ENCODE measurements at regions not wholly inside any gene's neighbourhood (a gene's known extent, or its start where the extent isn't known, plus 50 kb on each side); places are given as distances from the start of the nearest gene placed in this dataset.

GRCh38 chr11:90855531-90855930, 632.7 kb upstream of the CHORDC1 start:
- TF ChIP-seq CTCF (IDR thresholded peaks at IDR 0.05) = no peak
- TF ChIP-seq, protein P1, sequence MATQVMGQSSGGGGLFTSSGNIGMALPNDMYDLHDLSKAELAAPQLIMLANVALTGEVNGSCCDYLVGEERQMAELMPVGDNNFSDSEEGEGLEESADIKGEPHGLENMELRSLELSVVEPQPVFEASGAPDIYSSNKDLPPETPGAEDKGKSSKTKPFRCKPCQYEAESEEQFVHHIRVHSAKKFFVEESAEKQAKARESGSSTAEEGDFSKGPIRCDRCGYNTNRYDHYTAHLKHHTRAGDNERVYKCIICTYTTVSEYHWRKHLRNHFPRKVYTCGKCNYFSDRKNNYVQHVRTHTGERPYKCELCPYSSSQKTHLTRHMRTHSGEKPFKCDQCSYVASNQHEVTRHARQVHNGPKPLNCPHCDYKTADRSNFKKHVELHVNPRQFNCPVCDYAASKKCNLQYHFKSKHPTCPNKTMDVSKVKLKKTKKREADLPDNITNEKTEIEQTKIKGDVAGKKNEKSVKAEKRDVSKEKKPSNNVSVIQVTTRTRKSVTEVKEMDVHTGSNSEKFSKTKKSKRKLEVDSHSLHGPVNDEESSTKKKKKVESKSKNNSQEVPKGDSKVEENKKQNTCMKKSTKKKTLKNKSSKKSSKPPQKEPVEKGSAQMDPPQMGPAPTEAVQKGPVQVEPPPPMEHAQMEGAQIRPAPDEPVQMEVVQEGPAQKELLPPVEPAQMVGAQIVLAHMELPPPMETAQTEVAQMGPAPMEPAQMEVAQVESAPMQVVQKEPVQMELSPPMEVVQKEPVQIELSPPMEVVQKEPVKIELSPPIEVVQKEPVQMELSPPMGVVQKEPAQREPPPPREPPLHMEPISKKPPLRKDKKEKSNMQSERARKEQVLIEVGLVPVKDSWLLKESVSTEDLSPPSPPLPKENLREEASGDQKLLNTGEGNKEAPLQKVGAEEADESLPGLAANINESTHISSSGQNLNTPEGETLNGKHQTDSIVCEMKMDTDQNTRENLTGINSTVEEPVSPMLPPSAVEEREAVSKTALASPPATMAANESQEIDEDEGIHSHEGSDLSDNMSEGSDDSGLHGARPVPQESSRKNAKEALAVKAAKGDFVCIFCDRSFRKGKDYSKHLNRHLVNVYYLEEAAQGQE (IDR thresholded peaks at IDR 0.05; ENCODE audit: insufficient read depth in 1 of 2, low read depth in 2 of 2, low read length in 1 of 2) = no peak
- no peak for TF ChIP-seq POLR2AphosphoS5 (IDR thresholded peaks at IDR 0.05; ENCODE audit: low read depth, low read length)
- no peak for TF ChIP-seq TCF7L2 (IDR thresholded peaks at IDR 0.05; ENCODE audit: low read depth, low read length)
- Histone ChIP-seq H3K9me3 (ENCODE audit: control insufficient read depth, insufficient read depth, low read depth, low read length) (peaks cover 3% of the 10 kb centered on the region; the same call in 1 of the 2 replicates), H3K4me1 (ENCODE audit: control insufficient read depth, insufficient read depth, low read length) (no peaks in the 10 kb centered on the region), H3K36me3 (ENCODE audit: control insufficient read depth, insufficient read depth, low read length) (no peaks in the 10 kb centered on the region), H3K4me3 (ENCODE audit: low read depth in 2 of 2, low read length in 2 of 2) (no peak overlapping the region), H3K27me3 (ENCODE audit: control insufficient read depth, insufficient read depth, low read length) (no peaks in the 10 kb centered on the region), H3K27ac (ENCODE audit: low read length) (no peak overlapping the region)
- DNase-seq (ENCODE audit: low read depth, low spot score) = no peak
- no TSS peak for BruUV-seq (replicated peaks)
- ChIA-PET POLR2A (no interaction called here), CTCF (no interaction called here)
- in situ Hi-C loops (cut with HindIII; ENCODE audit: low pct_unique_long_range_greater_than_20kb, low sequenced_read_pairs) = no loop called here
- intact Hi-C loops (cut with micrococcal nuclease; ENCODE audit: unreplicated experiment) = no loop called here
- ATAC-seq = no peak

DNA sequence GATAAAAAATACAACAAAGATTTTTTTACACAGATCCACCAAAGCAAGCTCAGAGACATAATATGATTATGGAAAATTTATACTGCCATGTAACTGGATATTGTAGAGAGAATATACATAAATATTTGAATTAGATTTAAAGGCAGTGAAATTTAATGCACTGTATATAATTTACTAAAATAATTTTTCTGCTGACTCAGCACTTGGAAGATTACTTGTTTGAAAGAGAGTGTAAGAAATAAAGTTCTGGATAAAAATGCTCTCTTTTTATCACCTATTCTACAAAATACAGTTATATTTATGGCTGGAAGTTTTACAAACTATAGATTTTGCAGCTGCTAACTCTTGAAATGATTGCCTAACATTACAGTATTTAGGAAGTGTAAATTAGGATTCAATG, 628.3 kb upstream of the CHORDC1 start:
- BruUV-seq (replicated peaks) = no TSS peak
- Histone ChIP-seq H3K27me3 (ENCODE audit: control insufficient read depth, insufficient read depth, low read length) (no peaks in the 10 kb centered on the region), H3K4me1 (ENCODE audit: control insufficient read depth, insufficient read depth, low read length) (no peaks in the 10 kb centered on the region), H3K27ac (ENCODE audit: low read length) (no peak overlapping the region), H3K4me3 (ENCODE audit: low read depth in 2 of 2, low read length in 2 of 2) (no peak overlapping the region), H3K36me3 (ENCODE audit: control insufficient read depth, insufficient read depth, low read length) (no peaks in the 10 kb centered on the region), H3K9me3 (ENCODE audit: control insufficient read depth, insufficient read depth, low read depth, low read length) (peaks cover 3% of the 10 kb centered on the region; the same call in 1 of the 2 replicates)
- intact Hi-C loops (cut with micrococcal nuclease; ENCODE audit: unreplicated experiment) (no loop called here), in situ Hi-C loops (cut with HindIII; ENCODE audit: low pct_unique_long_range_greater_than_20kb, low sequenced_read_pairs) (no loop called here)
- no peak for ATAC-seq
- ChIA-PET CTCF (no interaction called here), POLR2A (no interaction called here)
- DNase-seq (ENCODE audit: low read depth, low spot score) = no peak
- TF ChIP-seq TCF7L2 (IDR thresholded peaks at IDR 0.05; ENCODE audit: low read depth, low read length) (no peak), CTCF (IDR thresholded peaks at IDR 0.05) (no peak), POLR2AphosphoS5 (IDR thresholded peaks at IDR 0.05; ENCODE audit: low read depth, low read length) (no peak), SIN3A (IDR thresholded peaks at IDR 0.05; ENCODE audit: borderline replicate concordance, insufficient read depth, low read depth, low read length) (no peak)
- TF ChIP-seq, protein P1 (IDR thresholded peaks at IDR 0.05; ENCODE audit: insufficient read depth in 1 of 2, low read depth in 2 of 2, low read length in 1 of 2) = no peak
